GM12865 (cell line): ENCODE measurements at regions not wholly inside any gene's neighbourhood (a gene's known extent, or its start where the extent isn't known, plus 50 kb on each side); places are given as distances from the start of the nearest gene placed in this dataset.

Source experiments
- DNase-seq: peaks from one replicate; pipeline ENCODE4 v3.0.0; 2010; ENCODE audit warnings: low read depth
- H3K4me3 ChIP-seq: 2 replicates; pipeline ENCODE4 v1.5.1; 2011; ENCODE audit warnings: mild to moderate bottlenecking, low read depth, low read length, control low read depth
- TF ChIP-seq, protein P1 (sequence below): IDR thresholded peaks from 2 replicates; pipeline ENCODE4 v1.5.1; 2011; ENCODE audit warnings: low read length, control low read depth, low read depth, inconsistent platforms; ENCODE audit not compliant: insufficient read depth; ENCODE audit errors: missing control alignments

DNA sequence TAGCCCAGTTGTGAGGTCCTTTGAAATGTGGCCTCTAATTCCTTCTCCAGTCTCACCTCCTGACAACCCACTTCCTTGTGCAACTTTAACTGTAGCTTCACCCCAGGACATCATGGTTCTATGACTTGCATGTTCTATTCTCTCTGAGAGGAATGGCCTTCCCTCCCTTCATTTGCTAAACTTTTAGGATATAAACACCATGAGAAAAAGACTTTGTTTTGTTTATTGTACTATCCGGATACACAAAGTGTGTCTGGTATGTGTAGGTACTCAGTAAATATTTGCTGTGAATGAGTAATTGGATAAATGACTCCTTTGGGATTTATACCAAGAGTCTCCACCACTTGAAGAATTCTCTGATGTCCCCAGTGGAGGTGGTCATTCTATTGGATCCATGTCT lies 547.6 kb downstream of the INSC start:
- H3K4me3 ChIP-seq: no peak overlapping the region
- TF ChIP-seq, protein P1, sequence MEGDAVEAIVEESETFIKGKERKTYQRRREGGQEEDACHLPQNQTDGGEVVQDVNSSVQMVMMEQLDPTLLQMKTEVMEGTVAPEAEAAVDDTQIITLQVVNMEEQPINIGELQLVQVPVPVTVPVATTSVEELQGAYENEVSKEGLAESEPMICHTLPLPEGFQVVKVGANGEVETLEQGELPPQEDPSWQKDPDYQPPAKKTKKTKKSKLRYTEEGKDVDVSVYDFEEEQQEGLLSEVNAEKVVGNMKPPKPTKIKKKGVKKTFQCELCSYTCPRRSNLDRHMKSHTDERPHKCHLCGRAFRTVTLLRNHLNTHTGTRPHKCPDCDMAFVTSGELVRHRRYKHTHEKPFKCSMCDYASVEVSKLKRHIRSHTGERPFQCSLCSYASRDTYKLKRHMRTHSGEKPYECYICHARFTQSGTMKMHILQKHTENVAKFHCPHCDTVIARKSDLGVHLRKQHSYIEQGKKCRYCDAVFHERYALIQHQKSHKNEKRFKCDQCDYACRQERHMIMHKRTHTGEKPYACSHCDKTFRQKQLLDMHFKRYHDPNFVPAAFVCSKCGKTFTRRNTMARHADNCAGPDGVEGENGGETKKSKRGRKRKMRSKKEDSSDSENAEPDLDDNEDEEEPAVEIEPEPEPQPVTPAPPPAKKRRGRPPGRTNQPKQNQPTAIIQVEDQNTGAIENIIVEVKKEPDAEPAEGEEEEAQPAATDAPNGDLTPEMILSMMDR: no peak

DNA sequence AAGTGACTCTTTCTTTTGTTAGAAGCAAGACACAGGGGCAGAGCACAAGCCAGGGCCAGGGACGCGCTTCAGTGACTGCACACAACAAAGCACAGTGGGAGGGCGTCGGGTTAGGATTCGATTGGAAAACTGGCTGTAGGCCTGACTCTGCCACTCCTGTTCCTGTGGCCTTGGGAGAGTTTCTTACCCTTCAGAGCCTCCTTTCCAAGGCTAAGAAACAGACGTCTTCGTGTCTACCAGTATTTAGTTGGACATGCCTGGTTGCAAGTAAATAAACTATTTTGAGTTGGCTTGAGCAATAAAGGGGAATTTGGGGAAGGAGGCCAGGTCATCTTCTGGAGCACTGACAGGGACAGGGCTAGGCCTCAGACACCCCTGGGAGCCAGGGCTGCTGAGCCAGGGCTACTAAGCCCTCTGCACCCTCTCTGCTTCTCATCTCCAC lies 549.1 kb downstream of the INSC start:
- TF ChIP-seq, protein P1: no peak
- no peak overlapping the region for H3K4me3 ChIP-seq
- no peak for DNase-seq

More for the DNA sequence above, 547.6 kb downstream of the INSC start:
- no peak for DNase-seq

DNA sequence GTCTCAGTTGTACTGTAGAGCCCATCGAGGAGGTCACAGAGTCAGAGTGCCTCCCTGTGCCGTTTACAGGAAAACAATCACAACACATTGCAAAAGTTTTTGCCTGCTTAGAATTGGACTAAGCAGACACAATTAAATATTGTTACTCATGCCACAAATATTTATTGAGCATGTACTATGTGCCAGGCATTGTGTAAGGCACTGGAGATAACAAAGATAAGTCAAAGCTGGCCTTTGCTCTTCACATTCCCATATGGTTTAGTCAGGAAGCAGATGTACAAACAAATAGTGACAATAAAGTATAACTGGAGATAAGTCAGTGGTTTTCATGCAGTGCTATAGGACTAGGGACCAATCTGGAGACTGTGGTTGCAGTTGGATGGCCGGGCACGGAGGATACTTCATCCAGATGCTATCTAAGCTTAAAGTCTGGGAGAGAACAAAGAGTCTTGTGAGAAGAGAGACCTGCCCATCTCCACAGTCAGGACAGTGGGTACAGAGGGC lies 550.7 kb downstream of the INSC start:
- DNase-seq: no peak
- TF ChIP-seq, protein P1: no peak
- no peak overlapping the region for H3K4me3 ChIP-seq

DNA sequence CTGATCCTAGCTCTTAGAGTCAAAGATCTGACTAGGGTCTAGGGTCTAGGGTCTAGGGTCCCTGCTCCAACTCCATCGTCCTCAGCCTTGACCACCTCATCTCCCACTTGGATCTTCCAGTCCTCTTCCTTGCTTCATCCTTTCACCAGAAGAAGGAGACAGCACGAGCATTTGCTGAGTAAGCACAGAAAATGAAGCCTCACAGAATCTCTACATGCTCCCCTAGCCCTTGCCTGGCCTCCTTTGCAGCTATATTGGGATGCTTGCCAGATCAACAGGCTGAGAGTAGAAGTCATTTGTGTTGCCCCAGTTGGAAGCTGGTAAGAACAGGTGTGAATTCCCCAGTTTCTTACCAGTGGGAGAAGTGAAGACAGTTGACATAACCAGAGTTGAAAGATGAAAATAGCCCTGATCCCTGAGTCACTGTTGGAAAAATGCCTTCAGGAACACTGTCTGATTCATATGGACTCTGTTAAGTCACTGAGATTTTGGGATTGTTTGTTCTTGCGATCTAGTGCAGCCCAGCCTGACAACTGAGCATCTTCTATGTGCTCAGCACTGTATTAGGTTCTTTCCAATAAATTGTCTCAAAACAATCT lies 552.5 kb downstream of the INSC start:
- no peak overlapping the region for H3K4me3 ChIP-seq
- no peak for DNase-seq
- TF ChIP-seq, protein P1: no peak

DNA sequence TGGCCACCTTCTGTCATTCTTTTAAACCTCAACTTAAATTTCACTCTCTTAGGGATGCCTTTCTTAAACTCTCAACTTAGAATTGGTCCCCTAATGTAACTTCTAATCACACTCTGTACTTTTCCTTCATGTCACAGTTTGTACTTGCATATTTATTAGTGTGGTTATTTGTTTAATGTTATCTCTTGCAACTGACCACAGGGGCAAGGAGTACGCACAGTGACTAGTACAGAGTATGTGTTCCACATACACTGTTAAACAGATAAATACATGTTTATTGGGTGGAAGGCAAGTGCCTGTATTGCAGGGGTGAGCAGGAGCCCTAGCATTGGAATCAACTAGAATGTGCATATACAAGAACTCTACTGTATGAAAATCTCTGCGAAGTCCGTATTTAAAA lies 554.0 kb downstream of the INSC start:
- TF ChIP-seq, protein P1: no peak
- H3K4me3 ChIP-seq: no peak overlapping the region
- no peak for DNase-seq

DNA sequence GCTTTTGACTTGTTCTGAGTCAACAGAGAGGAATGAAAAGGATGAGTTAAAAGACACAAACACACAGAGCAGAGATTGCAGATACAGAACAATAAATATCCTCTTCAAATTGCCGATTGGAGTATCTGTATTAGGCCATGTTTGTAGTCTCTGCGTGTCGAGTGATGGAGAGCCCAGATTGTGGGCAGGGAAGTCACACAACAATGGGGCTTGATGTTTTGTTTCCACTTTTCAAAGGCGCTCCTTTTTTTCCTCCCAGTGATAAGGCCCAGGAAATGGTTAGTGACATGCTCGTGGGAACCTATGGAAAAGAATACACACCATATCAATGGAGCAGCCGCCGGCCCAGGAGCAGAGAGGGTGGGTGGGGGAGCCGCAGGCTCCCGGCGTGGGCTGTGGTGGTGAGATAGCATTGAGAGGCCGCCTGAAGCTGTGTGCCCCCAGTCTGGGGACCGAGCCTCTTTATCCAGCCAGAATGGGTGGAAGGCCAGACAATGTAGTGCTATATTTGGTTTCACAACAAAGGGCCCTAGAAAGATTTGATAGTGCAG lies 555.9 kb downstream of the INSC start:
- no peak overlapping the region for H3K4me3 ChIP-seq
- TF ChIP-seq, protein P1: no peak
- DNase-seq: no peak

DNA sequence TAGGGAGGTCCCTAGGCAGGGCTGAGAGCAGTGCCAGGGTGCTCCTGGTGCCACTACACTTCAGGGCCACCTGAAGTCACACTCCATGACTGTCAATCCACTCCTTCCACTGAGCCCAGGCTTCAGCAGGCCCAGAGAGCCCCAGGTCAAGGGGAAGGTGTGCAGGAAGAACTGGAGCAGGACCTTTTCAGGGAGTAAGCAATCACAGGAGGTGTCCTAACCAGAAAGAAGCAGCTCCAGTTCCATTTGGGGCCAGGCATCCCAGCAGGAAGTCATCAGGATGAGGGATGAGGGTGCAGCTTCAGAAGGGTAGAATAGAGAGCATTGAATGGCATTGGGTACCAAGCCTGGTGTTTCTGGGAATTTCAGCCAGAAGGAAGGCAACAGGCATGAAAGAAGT lies 556.5 kb downstream of the INSC start:
- no peak for DNase-seq
- TF ChIP-seq, protein P1: no peak
- no peak overlapping the region for H3K4me3 ChIP-seq
